Stimulated activated naive CD8-positive, alpha-beta T cell treated with anti-CD3 and anti-CD28 coated beads, Interleukin-15, amount 100 ng/mL, for 72 hours (primary cell): ENCODE measurements at regions not wholly inside any gene's neighbourhood (a gene's known extent, or its start where the extent isn't known, plus 50 kb on each side); places are given as distances from the start of the nearest gene placed in this dataset.
A peak's percentile ranks its signal among the peaks of the same experiment; 100 is the strongest.

Source experiments
- ATAC-seq: fragments of 150-1000 bp; cut with Tn5 transposase; 2 replicates; pipeline ENCODE4 v1.10.0; 2021; ENCODE audit warnings: mild to moderate bottlenecking, moderate library complexity
- DNase-seq, 2 donors: peaks; one replicate each; pipeline ENCODE4 v3.0.0; 2021 to 2022
- H3K27ac Mint-ChIP-seq, 2 donors: one replicate each; pipeline ENCODE4 v1.8.0; 2022; ENCODE audit warnings: mild to moderate bottlenecking in 2 of 2, mixed read lengths in 2 of 2, moderate library complexity in 2 of 2
- H3K27me3 Mint-ChIP-seq: one replicate; pipeline ENCODE4 v1.8.0; 2022; ENCODE audit warnings: mixed read lengths
- H3K4me1 Mint-ChIP-seq: one replicate; pipeline ENCODE4 v1.8.0; 2022; ENCODE audit warnings: mild to moderate bottlenecking, mixed read lengths
- H3K4me3 Mint-ChIP-seq, 2 donors: one replicate each; pipeline ENCODE4 v1.8.0; 2022; ENCODE audit warnings: mild to moderate bottlenecking in 2 of 2, mixed read lengths in 2 of 2, moderate library complexity in 1 of 2
- H3K9me3 Mint-ChIP-seq, 2 donors: one replicate each; pipeline ENCODE4 v1.8.0; 2022; ENCODE audit warnings: mixed read lengths in 2 of 2

- H3K27me3 Mint-ChIP-seq, result no peaks in the 10 kb centered on the region
- H3K4me3 Mint-ChIP-seq, result no peak overlapping the region
- DNase-seq, result no peak
- H3K4me1 Mint-ChIP-seq, result no peaks in the 10 kb centered on the region
- no peaks in the 10 kb centered on the region for H3K9me3 Mint-ChIP-seq
- no peak overlapping the region for H3K27ac Mint-ChIP-seq
- no peak for ATAC-seq
These were observed 55.6 kb downstream of the PBDC1 start for GRCh38 chrX:76228499-76228898.

GRCh38 chrX:76248901-76249300 lies 76.0 kb downstream of the PBDC1 start:
- Mint-ChIP-seq H3K27me3 (no peaks in the 10 kb centered on the region), H3K4me1 (peaks cover 6% of the 10 kb centered on the region), H3K4me3 (no peak overlapping the region), H3K9me3 (no peaks in the 10 kb centered on the region), H3K27ac (no peak overlapping the region)
- ATAC-seq, result no peak
- no peak for DNase-seq

GRCh38 chrX:76253432-76253831 lies 80.6 kb downstream of the PBDC1 start:
- peak; percentile 92 for ATAC-seq
- Mint-ChIP-seq H3K4me3 (no peak overlapping the region), H3K27me3 (no peaks in the 10 kb centered on the region), H3K4me1 (peaks cover 6% of the 10 kb centered on the region), H3K9me3 (no peaks in the 10 kb centered on the region), H3K27ac (no peak overlapping the region)
- peak; percentile 14 to 37 for DNase-seq

GRCh38 chrX:76279007-76279406 lies 106.1 kb downstream of the PBDC1 start:
- no peaks in the 10 kb centered on the region for H3K27me3 Mint-ChIP-seq
- no peaks in the 10 kb centered on the region for H3K9me3 Mint-ChIP-seq
- H3K4me1 Mint-ChIP-seq, result no peaks in the 10 kb centered on the region
- no peak for ATAC-seq
- H3K4me3 Mint-ChIP-seq, result no peak overlapping the region
- no peak overlapping the region for H3K27ac Mint-ChIP-seq
- peak; percentile 2 to 14 for DNase-seq
